AG09309 (cell line): ENCODE measurements at regions not wholly inside any gene's neighbourhood (a gene's known extent, or its start where the extent isn't known, plus 50 kb on each side); places are given as distances from the start of the nearest gene placed in this dataset.

Experiments used
- DNase-seq: peaks from one replicate; pipeline ENCODE4 v3.0.0-alpha.2; 2010; ENCODE audit warnings: low read depth
- H3K4me3 ChIP-seq: 2 replicates; pipeline ENCODE4 v1.5.1; 2011; ENCODE audit warnings: mild to moderate bottlenecking, low read depth, low read length, moderate library complexity; ENCODE audit not compliant: control insufficient read depth
- CTCF ChIP-seq: IDR thresholded peaks from 2 replicates; pipeline ENCODE4 v1.5.1; 2011; ENCODE audit warnings: mild to moderate bottlenecking, low read depth, low read length, inconsistent platforms; ENCODE audit not compliant: insufficient read depth, control insufficient read depth; ENCODE audit errors: missing control alignments

- no peak for DNase-seq
- H3K4me3 ChIP-seq, result no peak overlapping the region
Measured at GRCh38 chr6:139443231-139444112, 69.0 kb upstream of the CITED2 start.

DNA sequence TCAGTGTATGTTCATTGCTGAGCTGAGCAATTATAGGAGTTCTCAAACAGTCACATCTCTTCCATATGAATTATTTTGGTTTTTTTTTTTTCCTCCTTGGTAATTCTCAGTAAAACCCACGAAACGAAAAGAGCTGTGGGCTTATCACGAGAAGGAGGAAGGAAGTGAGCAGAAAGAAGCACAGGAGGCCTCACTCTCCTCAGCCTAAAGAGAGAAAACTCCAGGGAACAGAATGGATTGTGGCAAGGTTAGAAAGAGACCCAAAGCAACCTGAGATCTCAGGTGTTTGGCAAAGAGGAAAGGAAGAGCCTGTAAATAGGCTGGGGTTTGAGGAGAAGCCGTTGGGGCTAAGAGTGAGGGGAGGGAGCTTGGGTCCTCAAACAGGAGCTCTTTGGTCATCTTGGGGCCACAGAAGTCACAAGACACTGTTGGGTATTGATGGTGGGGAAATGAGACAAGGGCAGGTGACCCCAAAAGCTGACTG is 67.8 kb upstream of the CITED2 start:
- no peak for TF ChIP-seq CTCF
- no peak overlapping the region for H3K4me3 ChIP-seq
- DNase-seq, result no peak

More at GRCh38 chr6:139443231-139444112, 69.0 kb upstream of the CITED2 start:
- TF ChIP-seq CTCF, result no peak

DNA sequence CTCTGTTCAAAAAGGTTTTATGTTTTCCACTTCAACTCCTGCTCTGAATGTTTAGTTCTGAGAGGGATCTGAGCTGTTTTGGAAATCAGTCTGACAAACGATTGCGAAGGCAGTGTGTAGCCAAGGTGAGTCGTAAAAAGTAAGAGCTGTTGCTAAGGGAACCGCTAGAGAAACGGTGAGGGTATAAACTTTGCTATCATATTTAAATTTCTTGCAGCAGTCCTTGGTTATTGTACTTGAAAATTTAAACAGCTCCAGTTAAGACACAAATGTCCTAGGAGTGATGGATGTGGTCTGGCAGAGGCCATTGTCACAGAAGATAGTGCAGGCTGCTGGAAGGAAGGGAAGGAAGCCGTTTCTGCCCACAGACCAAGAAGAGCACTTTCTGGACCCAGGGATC is 64.9 kb upstream of the CITED2 start:
- no peak overlapping the region for H3K4me3 ChIP-seq
- DNase-seq, result no peak
- TF ChIP-seq CTCF, result no peak

- no peak for TF ChIP-seq CTCF
- H3K4me3 ChIP-seq, result no peak overlapping the region
- no peak for DNase-seq
Measured at GRCh38 chr6:139438775-139439174, 64.3 kb upstream of the CITED2 start.

DNA sequence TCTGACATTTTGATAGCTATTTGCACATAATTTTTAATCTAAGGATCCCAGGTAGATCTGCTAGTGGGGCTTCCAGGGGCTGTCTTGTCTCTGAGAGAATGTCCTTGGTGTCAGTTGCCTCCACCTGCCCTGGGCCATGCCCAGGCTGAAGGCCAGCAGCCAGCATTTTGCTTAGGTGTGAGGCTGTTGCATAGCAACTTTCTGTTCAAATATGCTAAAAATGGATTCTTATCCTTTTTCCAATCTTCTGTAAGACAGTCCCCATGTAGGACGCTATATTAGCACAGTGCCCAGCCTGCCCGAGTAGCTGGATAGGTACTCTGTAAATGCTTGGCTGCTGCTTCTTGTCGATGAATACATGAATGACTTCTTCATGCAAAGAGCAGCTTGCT is 62.5 kb upstream of the CITED2 start:
- no peak overlapping the region for H3K4me3 ChIP-seq
- no peak for DNase-seq
- no peak for TF ChIP-seq CTCF

GRCh38 chr6:139436200-139436956 is 61.9 kb upstream of the CITED2 start:
- TF ChIP-seq CTCF, result no peak
- H3K4me3 ChIP-seq, result no peak overlapping the region
- DNase-seq, result no peak
